GM18868 (cell line): ENCODE measurements at regions not wholly inside any gene's neighbourhood (a gene's known extent, or its start where the extent isn't known, plus 50 kb on each side); places are given as distances from the start of the nearest gene placed in this dataset.

ENCODE experiments used
- ATAC-seq: cut with Tn5 transposase; IDR thresholded peaks from one replicate; pipeline ENCODE4 v1.9.1; 2021; ENCODE audit warnings: mild to moderate bottlenecking, moderate library complexity; ENCODE audit not compliant: unreplicated experiment

- ATAC-seq: no peak
These were observed 266.7 kb upstream of the C2CD4B start for GRCh38 chr15:62431817-62432216.

DNA sequence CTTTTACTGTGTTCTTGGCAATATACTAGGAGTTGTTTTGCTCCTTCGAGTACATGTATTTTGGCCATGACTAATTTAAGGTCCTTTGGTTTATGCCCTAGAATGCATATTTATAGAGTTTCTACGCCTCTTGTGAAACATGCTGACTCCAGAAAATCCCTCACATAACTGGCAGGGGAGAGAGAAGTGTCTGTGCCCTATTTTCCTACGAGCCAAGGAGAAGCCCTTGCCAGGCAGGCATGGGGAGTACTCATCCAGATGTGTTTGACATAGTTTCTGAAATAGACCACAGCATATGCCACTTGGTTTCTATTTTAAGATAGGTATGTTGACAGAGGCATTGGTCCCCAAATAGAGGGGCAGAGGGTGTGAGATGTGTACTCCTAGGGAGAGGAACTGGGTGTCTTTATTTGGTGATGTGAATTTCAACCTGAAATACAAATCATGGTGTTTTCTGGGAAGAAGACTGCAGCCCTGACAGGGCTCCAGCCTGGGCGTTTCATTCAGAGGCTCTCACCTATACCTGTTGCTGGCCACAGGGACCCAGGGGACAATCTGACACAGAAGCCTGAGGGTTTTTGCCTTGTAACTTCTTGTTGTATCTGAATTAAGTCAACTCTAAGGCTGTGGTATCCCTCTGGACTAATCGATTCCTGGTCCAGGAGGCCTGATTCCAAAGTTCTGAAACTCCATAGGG, 267.8 kb upstream of the C2CD4B start:
- no peak for ATAC-seq

DNA sequence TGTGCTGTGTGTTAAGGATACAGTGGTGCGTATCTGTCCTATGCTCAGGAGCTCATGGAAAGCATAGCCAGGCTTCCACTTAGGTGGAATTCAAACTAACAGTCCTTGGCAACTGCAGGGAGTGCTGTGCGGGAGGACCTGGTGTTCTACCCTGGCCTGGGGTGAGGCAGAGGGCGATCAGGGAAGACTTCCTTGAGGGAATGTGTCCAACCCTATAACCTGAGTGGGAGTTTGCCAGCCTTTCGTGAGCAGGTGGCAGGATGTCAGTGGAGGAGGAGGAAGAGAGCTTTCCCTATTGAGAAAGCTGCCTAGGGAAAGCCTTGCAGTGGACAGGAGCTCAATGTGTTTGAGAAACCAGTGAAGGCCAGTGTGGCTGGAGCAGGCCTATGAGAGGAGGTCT, 271.1 kb upstream of the C2CD4B start:
- no peak for ATAC-seq

GRCh38 chr15:62437753-62438152, 272.7 kb upstream of the C2CD4B start:
- no peak for ATAC-seq

DNA sequence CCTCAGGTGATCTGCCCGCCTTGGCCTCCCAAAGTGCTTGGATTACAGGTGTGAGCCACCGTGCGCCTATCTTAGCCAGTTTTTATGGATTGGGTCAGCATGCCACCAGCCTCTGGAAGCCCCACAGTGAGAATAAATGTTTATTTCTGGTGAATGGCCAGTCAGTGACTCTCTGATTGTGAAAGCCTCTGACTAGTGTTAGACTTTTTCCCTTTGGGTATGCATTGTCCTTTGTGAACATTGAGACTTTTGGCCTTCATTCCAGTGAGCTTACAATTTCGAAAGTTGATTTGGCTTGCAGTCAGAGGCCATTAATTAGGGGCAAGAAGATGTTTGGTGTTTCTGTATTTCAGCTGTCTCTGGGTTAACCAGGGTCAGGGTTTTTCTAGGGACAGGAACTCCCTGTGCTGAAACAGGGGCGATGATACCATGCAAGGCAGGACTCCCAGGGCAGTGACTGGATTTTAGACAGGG, 274.5 kb upstream of the C2CD4B start:
- ATAC-seq: no peak

DNA sequence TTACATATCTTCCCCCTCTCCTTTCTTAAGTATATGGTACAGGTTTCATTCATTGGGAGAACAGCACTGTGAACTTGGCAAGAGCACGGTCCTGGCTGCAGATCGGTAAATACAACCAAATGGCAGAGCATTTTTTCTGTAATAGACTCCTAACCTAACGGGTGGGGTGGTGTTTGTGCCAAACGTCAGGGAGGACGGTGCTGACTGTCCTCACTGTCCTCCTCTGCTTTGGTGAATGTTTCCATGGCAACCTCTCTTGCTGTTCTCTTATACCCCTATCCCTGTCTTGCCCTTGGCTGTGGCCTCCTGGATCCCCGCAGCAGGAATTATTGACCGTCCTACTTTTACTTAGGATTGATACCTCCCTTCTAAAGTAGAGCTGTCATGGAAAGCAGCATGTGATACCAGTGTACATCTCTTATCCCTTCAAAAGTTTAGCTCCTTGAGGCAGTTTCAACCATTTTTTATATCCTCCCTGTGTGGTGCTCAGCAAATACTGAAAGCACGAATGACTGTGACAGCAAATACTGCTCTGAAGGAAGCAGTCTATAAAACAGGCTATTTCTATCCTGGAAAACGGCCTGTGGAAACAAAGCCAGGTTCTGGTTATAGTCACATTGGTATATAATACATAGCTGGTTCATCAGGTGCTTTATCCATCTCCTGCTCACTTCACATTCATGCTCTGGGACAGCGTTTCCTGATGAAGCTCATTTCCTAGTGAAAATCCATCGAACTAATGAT, 275.4 kb upstream of the C2CD4B start:
- ATAC-seq: no peak

DNA sequence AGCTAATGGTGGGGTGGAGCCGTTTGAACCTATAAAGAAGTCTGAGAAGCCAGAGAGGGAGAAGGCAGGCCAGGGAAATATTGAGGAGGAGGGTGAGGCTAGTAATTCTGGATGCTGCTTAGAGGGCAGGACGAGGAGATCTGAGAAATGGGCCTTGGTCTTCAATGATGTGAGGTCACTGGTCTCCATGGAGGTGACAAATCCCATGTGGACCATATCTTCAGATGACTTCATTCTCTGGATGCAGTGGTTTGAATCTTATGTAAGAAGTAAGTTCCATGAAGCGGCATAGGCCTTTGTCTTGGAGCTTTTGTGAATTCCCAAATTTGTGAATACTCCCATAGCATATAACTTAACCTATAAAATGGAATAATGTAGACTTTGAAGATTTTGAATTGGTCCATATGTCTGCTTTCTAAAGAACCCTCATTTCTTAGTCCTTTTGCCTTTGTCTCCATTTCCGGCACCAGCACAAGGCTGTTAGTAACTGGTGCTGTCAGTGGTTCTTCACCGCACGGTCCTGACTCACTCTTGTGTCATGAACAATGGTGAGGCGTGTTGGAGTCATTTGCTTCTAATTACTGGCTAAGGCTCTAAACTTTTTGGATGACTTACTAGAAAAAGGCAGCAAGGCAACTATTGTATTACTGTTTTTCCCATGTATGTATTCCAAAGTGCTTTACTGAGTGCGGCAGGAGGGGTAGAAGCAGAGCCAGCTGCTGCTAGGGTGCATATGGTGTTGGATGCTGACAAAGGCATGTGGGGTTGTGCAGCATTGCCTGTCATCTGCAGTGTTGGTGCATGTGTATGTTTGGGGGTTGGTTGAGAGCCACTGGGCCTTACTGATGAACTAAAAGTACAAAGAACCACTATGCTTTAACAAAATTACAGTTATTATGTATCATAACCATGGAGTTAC, 279.3 kb upstream of the C2CD4B start:
- ATAC-seq: no peak

GRCh38 chr15:62445244-62445643, 280.2 kb upstream of the C2CD4B start:
- no peak for ATAC-seq

DNA sequence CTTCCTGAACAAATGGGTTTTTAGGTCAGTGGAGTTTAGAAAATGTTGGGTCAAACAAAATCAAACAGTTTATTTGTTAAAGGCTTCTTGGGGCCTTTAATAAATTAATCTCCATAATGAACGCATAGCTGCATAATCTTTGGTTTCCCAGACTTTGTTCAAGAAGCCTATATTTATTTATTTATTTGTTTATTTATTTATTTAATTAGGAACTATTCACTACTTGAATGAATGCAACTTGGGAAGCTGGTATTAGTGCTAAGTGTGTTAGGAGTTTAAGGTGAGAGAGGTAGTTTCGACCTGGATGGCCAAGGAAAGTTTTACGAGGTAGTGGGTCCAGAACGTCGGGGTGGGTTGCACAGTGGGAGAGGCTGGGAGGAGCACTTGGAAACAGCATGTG, 281.9 kb upstream of the C2CD4B start:
- ATAC-seq: no peak

GRCh38 chr15:62447742-62448141, 282.7 kb upstream of the C2CD4B start:
- no peak for ATAC-seq

- ATAC-seq: no peak
These were observed 284.6 kb upstream of the C2CD4B start for GRCh38 chr15:62449638-62450037.

GRCh38 chr15:62450061-62450460, 285.0 kb upstream of the C2CD4B start:
- no peak for ATAC-seq

DNA sequence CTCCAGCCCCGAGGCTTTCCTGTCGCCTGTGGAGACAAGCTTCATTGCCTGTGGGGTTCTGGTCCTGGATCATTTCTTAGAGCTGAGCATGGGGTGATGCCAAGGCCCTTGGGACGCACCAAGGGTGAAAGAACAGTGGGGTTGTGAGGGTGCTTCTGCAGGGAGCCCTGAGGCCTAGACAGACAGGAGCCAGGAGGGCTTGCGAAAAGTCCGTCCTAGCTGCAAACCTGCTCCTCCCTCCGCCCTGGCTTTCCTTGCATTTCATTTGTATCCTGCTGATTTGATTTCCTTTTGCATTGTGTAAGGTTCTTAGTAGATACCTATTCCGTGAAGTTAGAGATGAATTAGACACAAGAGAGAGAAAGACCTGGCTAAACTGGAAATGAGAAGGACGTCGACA, 286.9 kb upstream of the C2CD4B start:
- ATAC-seq: no peak

DNA sequence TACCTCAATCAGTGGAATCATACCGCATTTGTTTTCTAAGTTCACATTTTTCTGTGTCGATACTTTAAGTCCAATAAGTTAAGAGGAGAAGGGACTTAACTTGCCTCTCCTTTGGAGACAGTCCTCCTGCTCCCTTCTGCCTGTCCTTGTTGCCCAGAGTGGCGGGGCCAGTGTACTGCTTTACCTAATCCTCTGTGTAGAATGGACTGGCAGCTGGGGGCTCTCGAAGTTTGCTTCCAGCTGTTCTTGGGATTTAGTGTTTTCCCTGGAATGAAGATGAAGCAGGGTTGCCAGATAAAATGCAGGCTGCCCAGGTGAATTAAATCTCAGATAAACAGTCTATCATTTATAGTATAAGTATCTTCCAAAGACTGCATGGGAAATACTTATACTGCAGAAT, 287.6 kb upstream of the C2CD4B start:
- no peak for ATAC-seq

DNA sequence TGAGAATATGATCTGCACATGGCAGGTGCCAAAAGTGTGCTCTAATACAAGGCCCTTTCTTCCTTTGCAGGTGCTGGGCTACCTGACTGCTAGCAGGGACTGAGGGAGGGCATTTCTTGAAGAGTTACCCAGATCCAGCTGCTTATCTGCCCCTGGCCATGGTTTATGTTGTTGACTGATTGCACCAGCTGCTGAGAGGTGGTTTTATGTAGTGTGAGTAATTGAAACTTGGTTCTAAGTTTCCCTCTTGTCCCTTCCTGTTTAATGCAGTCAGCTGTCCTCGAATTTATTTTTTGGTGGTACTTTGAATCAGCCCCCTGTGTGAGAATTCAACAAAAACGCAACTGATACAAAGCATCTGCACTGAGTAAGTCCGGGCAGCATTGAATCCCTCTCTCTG, 288.3 kb upstream of the C2CD4B start:
- no peak for ATAC-seq

- ATAC-seq: no peak
These were observed 288.9 kb upstream of the C2CD4B start for GRCh38 chr15:62453981-62454380.

- no peak for ATAC-seq
These were observed 289.6 kb upstream of the C2CD4B start for GRCh38 chr15:62454567-62455172.

DNA sequence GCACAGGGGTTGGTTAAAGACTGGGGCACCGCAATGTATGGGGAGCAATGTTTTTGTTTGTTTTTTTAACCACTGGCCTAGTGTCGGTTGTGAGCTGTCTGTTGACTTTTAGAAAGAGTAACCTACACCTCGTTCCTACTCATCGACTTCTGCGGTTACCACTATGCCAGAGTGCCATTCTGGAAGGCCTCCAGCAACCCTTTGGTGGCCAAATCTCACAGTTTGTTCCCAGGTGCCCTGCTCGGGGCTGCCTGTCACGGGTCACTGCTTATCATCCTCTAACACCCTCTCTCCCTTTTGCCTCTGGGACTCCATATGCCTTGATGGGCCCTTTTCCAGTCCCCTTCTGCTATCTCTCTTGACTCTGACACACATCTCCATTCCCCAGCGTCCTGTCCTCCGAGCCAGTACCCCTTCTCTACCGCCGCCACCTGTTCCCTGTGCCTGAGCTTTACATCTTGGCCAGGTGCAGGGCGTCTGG, 290.4 kb upstream of the C2CD4B start:
- ATAC-seq: no peak

- ATAC-seq: no peak
These were observed 291.2 kb upstream of the C2CD4B start for GRCh38 chr15:62456011-62456920.

GRCh38 chr15:62457100-62457499, 292.0 kb upstream of the C2CD4B start:
- ATAC-seq: no peak
